RWPE1 (cell line): ENCODE measurements at regions not wholly inside any gene's neighbourhood (a gene's known extent, or its start where the extent isn't known, plus 50 kb on each side); places are given as distances from the start of the nearest gene placed in this dataset.

ENCODE experiments used
- CTCF ChIA-PET: fragments of 350-600 bp; sonication (Branson Sonifier 250); formaldehyde crosslinking; extraction: SDS; loops from one replicate; lab custom pipeline; 2021; lab: Yijun Ruan, JAX
- POLR2A ChIA-PET: fragments of 400-600 bp; formaldehyde crosslinking; extraction: SDS; loops from one replicate; lab custom pipeline; 2020; ENCODE audit warnings: antibody characterized with exemption; ENCODE audit not compliant: low non-redundant PET; lab: Yijun Ruan, JAX
- DNase-seq: peaks from one replicate; pipeline ENCODE4 v3.0.0; 2012; ENCODE audit warnings: low spot score
- H3K27ac ChIP-seq: fragments of 450-650 bp; 2 replicates; pipeline ENCODE4 v1.5.1; 2017
- CTCF ChIP-seq: fragments of 450-650 bp; conservative IDR thresholded peaks from 2 replicates; pipeline ENCODE4 v1.5.1; 2017; ENCODE audit warnings: low read depth, mild to moderate bottlenecking

DNA sequence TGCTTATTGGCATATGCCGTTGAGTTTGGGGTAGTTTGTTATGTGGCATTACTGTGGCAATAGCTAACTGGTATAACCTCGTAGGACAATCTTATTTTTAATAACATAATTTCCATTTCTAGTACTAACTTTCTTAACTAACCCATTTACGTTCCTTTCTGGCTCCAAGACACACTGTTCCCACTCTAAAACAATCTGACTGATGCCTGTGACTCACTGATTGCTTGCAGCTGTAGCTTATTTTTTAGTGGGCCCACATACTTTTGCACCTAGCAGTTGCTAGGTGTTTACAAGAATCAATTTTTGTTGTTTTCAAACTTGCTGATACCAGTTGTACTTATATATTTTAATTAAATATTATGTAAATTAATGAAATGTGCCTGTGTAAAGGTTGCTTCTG is 52.2 kb downstream of the FAT3 start:
- ChIA-PET POLR2A (no interaction called here), CTCF (no interaction called here)
- no peak for DNase-seq
- H3K27ac ChIP-seq = no peak overlapping the region
- no peak for TF ChIP-seq CTCF

DNA sequence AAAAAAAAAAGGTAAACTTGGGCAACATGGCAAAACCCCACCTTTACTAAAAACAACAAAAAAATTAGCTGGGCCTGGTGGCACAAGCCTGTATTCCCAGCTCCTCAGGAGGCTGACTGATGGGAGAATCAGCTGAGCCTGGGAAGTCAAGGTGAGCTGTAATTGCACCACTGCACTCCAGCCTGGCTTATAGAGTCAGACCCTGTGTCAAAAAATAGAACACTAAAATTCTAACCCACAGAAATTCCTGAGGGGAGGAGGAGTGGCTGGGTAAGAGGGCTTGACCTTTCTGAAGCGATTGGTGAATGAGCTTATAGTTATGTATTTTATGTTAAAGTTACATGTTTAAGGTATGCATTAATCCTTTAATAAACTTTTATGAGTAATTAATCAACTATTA is 53.3 kb downstream of the FAT3 start:
- peak; percentile 40 for DNase-seq
- ChIA-PET CTCF (no interaction called here), POLR2A (no interaction called here)
- no peak for TF ChIP-seq CTCF
- no peak overlapping the region for H3K27ac ChIP-seq

GRCh38 chr11:92278791-92279433 is 54.3 kb downstream of the FAT3 start:
- TF ChIP-seq CTCF = no peak
- ChIA-PET POLR2A (no interaction called here), CTCF (interaction anchor here (0.6 kb wide), 1 partner anchor 13 kb away, joined by 3 read pairs; no protein-coding TSS in a partner anchor)
- no peak for DNase-seq
- no peak overlapping the region for H3K27ac ChIP-seq

- no peak for DNase-seq
- ChIA-PET CTCF (interaction anchor here (0.6 kb wide), 1 partner anchor 32 kb away, joined by 3 read pairs; no protein-coding TSS in a partner anchor), POLR2A (no interaction called here)
- no peak overlapping the region for H3K27ac ChIP-seq
- no peak for TF ChIP-seq CTCF
Observed at GRCh38 chr11:92284107-92284506, 59.5 kb downstream of the FAT3 start.

GRCh38 chr11:92284558-92284957 is 59.9 kb downstream of the FAT3 start:
- no peak for DNase-seq
- H3K27ac ChIP-seq = no peak overlapping the region
- ChIA-PET CTCF (interaction anchor here (0.6 kb wide), 1 partner anchor 33 kb away, joined by 3 read pairs; no protein-coding TSS in a partner anchor), POLR2A (no interaction called here)
- no peak for TF ChIP-seq CTCF

DNA sequence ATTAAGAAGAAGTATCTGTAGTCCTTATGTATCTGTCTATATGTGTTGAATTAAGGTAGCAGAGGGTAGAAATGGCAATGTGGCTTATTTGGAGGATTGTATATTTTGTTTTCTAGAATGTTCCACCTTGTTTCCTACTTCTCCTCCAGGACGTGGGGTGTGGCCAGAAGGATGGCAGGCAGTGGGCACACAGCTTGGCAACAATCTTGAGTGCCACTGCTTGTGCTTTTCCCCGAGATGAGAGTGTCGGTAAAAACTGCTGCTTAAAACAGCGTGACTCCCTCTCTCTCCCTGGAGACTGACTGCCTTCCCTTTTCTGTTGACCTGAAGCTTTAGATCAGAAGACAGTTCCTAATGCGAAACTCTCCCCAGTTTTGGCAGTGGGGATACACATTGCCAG is 61.2 kb downstream of the FAT3 start:
- no peak overlapping the region for H3K27ac ChIP-seq
- CTCF ChIA-PET = interaction anchor here (0.7 kb wide), 1 partner anchor 60 kb away, joined by 4 read pairs; no protein-coding TSS in a partner anchor
- POLR2A ChIA-PET = no interaction called here
- DNase-seq = no peak
- TF ChIP-seq CTCF = no peak
